Panc1 (cell line): ENCODE measurements at regions not wholly inside any gene's neighbourhood (a gene's known extent, or its start where the extent isn't known, plus 50 kb on each side); places are given as distances from the start of the nearest gene placed in this dataset.

Experiments used
- CTCF ChIP-seq: fragments of 450-650 bp; IDR thresholded peaks from 2 replicates; pipeline ENCODE4 v1.5.1; 2017; ENCODE audit warnings: mild to moderate bottlenecking
- POLR2AphosphoS5 ChIP-seq: IDR thresholded peaks from 2 replicates; pipeline ENCODE4 v1.6.1; 2012; ENCODE audit warnings: mild to moderate bottlenecking, low read depth, low read length, moderate library complexity
- REST ChIP-seq, 2 experiments: IDR thresholded peaks; 2 replicates each; pipeline ENCODE4 v1.6.1; 2011 to 2012; ENCODE audit warnings: low read depth in 2 of 2, control low read depth in 1 of 2, low read length in 1 of 2, mild to moderate bottlenecking in 1 of 2, moderate library complexity in 1 of 2; ENCODE audit not compliant: insufficient read depth in 1 of 2
- SIN3A ChIP-seq: IDR thresholded peaks from 2 replicates; pipeline ENCODE4 v1.6.1; 2012; ENCODE audit warnings: low read depth, mild to moderate bottlenecking, low read length, moderate library complexity, borderline replicate concordance; ENCODE audit not compliant: insufficient read depth

- no peak for TF ChIP-seq CTCF
- no peak for TF ChIP-seq SIN3A
- TF ChIP-seq POLR2AphosphoS5 = no peak
- TF ChIP-seq REST (IDR thresholded peaks at IDR 0.05; ENCODE audit: insufficient read depth in 1 of 2, low read depth in 2 of 2, low read length in 1 of 2) = no peak
Measured at GRCh38 chr5:121688126-121688525, 163.6 kb upstream of the FTMT start.
